NCI-H526 treated with DMSO at 0.1 percent for 48 hours (cell line): ENCODE measurements at regions not wholly inside any gene's neighbourhood (a gene's known extent, or its start where the extent isn't known, plus 50 kb on each side); places are given as distances from the start of the nearest gene placed in this dataset.
"Not testable (repeated sequence)": the region's sequence is repeated elsewhere in the genome, so short reads cannot be mapped to it uniquely, and the experiment has no call there.

Experiments
- DNase-seq: peaks from one replicate; lab custom pipeline; 2025; lab: John Stamatoyannopoulos, UW

GRCh38 chr20:53818457-53819177 is 225.0 kb upstream of the ZNF217 start:
- no peak for DNase-seq

GRCh38 chr20:53817513-53817912 is 223.9 kb upstream of the ZNF217 start:
- DNase-seq: not testable (repeated sequence)

- no peak for DNase-seq
Observed at GRCh38 chr20:53816872-53817398, 223.3 kb upstream of the ZNF217 start.

GRCh38 chr20:53815509-53815908 is 221.9 kb upstream of the ZNF217 start:
- no peak for DNase-seq

GRCh38 chr20:53814060-53814459 is 220.4 kb upstream of the ZNF217 start:
- no peak for DNase-seq

- no peak for DNase-seq
Observed at GRCh38 chr20:53813636-53814035, 220.0 kb upstream of the ZNF217 start.

GRCh38 chr20:53811577-53811976 is 217.9 kb upstream of the ZNF217 start:
- no peak for DNase-seq

- no peak for DNase-seq
Observed at GRCh38 chr20:53810661-53811355, 217.2 kb upstream of the ZNF217 start.

- no peak for DNase-seq
Observed at GRCh38 chr20:53809728-53810365, 216.2 kb upstream of the ZNF217 start.

GRCh38 chr20:53809217-53809616 is 215.6 kb upstream of the ZNF217 start:
- DNase-seq: no peak

GRCh38 chr20:53808733-53809132 is 215.1 kb upstream of the ZNF217 start:
- no peak for DNase-seq

- not testable (repeated sequence) for DNase-seq
Observed at GRCh38 chr20:53808302-53808701, 214.7 kb upstream of the ZNF217 start.

- no peak for DNase-seq
Observed at GRCh38 chr20:53806683-53807401, 213.2 kb upstream of the ZNF217 start.

- DNase-seq: no peak
Observed at GRCh38 chr20:53805895-53806384, 212.3 kb upstream of the ZNF217 start.

- no peak for DNase-seq
Observed at GRCh38 chr20:53804920-53805894, 211.6 kb upstream of the ZNF217 start.

GRCh38 chr20:53804308-53804707 is 210.7 kb upstream of the ZNF217 start:
- not testable (repeated sequence) for DNase-seq

GRCh38 chr20:53803492-53804155 is 210.0 kb upstream of the ZNF217 start:
- no peak for DNase-seq

GRCh38 chr20:53801609-53802370 is 208.2 kb upstream of the ZNF217 start:
- no peak for DNase-seq

- no peak for DNase-seq
Observed at GRCh38 chr20:53800883-53801604, 207.4 kb upstream of the ZNF217 start.
